Colonic mucosa (tissue), 4 donors: ENCODE measurements at regions not wholly inside any gene's neighbourhood (a gene's known extent, or its start where the extent isn't known, plus 50 kb on each side); places are given as distances from the start of the nearest gene placed in this dataset.

Experiments
- DNase-seq: peaks from one replicate; pipeline ENCODE4 v3.0.0-alpha.2; 2020
- H3K27ac ChIP-seq: fragments of 200-600 bp; one replicate; pipeline ENCODE4 v1.8.0; 2021
- H3K27me3 ChIP-seq: fragments of 200-600 bp; one replicate; pipeline ENCODE4 v1.8.0; 2021
- H3K36me3 ChIP-seq: fragments of 200-600 bp; one replicate; pipeline ENCODE4 v1.8.0; 2021
- H3K4me1 ChIP-seq: fragments of 200-600 bp; one replicate; pipeline ENCODE4 v1.8.0; 2021; ENCODE audit warnings: mild to moderate bottlenecking
- H3K4me3 ChIP-seq: fragments of 200-600 bp; one replicate; pipeline ENCODE4 v1.8.0; 2021
- H3K9ac ChIP-seq, 2 donors: one replicate each; pipeline ENCODE4 v1.7.0; 2013; ENCODE audit warnings: control low read depth in 2 of 2, low read depth in 2 of 2, low read length in 2 of 2
- H3K9me3 ChIP-seq: fragments of 200-600 bp; one replicate; pipeline ENCODE4 v1.8.0; 2021
- intact Hi-C: fragments of 100-400 bp; cut with DNase I; formaldehyde crosslinking; loops from one replicate; pipeline ENCODE4 v1.14.1; 2022
- TF ChIP-seq, protein P1 (sequence below): fragments of 200-600 bp; IDR thresholded peaks from one replicate; pipeline ENCODE4 v1.8.0; 2022; ENCODE audit warnings: antibody characterized with exemption, mild to moderate bottlenecking
- donor health status: healthy.
- donor health status: DM: no; HTN: no; CAD: no.
- donor health status: DM: no; HTN: no; CAD: no.

DNA sequence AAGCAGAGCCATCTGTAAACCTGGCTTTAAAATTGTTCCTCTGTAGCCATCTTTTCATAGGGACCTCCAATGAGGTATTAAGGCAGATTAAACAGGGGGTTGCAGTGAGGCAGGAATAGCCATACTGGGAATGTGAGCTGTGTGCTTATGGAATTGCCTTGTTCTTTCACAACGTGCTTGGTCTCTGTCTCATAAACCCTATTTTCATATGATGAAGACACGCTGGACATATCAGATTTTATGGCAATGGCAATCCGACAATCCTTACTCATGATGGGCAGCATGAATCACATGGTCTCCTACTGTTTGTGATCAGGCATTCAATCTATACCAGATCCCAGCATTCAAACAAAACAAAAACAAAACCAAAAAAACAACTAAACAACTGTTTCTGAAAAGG, 418.9 kb upstream of the NRP1 start:
- Histone ChIP-seq H3K36me3 (no peaks in the 10 kb centered on the region), H3K27ac (no peak overlapping the region), H3K9me3 (no peaks in the 10 kb centered on the region), H3K4me1 (no peaks in the 10 kb centered on the region), H3K9ac (no peak overlapping the region), H3K4me3 (no peak overlapping the region), H3K27me3 (no peaks in the 10 kb centered on the region)
- DNase-seq = no peak
- TF ChIP-seq, protein P1, sequence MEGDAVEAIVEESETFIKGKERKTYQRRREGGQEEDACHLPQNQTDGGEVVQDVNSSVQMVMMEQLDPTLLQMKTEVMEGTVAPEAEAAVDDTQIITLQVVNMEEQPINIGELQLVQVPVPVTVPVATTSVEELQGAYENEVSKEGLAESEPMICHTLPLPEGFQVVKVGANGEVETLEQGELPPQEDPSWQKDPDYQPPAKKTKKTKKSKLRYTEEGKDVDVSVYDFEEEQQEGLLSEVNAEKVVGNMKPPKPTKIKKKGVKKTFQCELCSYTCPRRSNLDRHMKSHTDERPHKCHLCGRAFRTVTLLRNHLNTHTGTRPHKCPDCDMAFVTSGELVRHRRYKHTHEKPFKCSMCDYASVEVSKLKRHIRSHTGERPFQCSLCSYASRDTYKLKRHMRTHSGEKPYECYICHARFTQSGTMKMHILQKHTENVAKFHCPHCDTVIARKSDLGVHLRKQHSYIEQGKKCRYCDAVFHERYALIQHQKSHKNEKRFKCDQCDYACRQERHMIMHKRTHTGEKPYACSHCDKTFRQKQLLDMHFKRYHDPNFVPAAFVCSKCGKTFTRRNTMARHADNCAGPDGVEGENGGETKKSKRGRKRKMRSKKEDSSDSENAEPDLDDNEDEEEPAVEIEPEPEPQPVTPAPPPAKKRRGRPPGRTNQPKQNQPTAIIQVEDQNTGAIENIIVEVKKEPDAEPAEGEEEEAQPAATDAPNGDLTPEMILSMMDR = no peak
- intact Hi-C loops = no loop called here

DNA sequence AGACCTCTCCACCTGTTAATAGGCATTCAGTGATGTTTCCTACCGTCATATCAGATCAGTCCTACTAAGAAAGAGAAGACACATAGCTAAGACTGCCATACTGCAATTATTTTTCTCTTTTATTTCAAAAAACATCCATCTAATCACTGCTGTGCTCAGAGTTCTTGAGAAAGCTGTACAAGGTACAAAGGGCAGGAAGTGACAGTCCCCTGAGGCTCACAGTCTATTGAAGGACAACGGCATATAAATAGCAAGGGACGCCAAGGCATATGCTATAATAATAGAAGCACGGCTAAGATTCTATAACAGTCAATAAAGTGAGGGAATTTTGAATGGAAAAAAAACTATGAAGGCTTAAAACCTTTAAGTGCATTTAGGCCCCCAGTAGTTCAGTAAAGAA, 415.3 kb upstream of the NRP1 start:
- DNase-seq = no peak
- Histone ChIP-seq H3K9ac (no peak overlapping the region), H3K36me3 (no peaks in the 10 kb centered on the region), H3K4me3 (no peak overlapping the region), H3K27ac (no peak overlapping the region), H3K9me3 (no peaks in the 10 kb centered on the region), H3K4me1 (no peaks in the 10 kb centered on the region), H3K27me3 (no peaks in the 10 kb centered on the region)
- TF ChIP-seq, protein P1 = no peak
- intact Hi-C loops = no loop called here

DNA sequence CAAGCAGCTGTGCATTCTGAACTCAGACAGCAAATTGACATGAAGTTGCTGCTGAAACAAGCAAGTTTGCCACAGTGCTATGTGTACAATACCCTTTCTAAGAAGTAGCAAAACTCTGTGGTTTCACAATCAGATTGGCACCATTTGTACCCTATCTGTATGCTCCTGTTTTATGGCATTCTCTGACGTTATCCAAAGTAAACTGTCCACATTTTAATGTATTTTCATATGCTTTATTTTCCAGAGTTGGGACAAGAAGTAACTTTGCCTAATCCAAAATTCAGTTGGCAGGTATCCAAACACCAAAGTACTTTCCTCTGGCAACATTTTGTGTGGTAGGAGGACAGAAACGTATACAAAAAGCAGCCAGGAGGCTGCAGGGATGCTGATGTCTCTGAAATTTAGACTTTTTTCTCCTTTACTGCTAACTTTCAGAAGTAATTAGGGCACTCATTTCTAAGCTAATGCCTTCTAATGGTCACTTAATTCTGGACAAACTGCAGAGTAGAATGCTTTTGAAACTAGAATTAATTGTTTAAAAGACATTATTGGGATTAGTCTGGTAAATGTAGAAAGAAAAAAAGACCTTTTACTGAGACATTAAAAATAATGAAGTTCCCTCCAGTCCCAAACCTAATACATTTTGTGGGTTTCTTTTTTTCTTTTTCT, 414.7 kb upstream of the NRP1 start:
- TF ChIP-seq, protein P1 = no peak
- Histone ChIP-seq H3K27ac (no peak overlapping the region), H3K4me1 (no peaks in the 10 kb centered on the region), H3K4me3 (no peak overlapping the region), H3K36me3 (no peaks in the 10 kb centered on the region), H3K9ac (no peak overlapping the region), H3K9me3 (no peaks in the 10 kb centered on the region), H3K27me3 (no peaks in the 10 kb centered on the region)
- intact Hi-C loops = no loop called here
- no peak for DNase-seq

DNA sequence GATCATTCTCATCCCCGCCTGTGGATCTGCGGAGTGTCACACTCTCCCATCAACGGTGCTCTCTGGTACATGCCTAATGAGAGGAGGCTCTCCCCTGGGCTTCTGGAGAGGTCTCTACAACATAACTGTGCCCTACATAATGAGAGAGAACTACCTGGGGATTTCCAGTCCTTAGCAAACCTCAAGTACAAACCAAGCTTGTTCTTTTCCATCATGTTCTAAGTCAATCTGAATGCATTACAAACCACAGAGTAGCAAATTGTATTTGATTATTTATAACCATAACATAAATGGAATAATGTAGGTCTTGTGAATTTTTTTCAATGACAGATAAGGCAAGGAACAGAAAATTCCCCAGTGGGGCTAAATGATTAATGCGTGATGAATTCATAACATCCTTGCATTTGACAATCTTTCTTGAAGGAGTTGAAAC, 412.4 kb upstream of the NRP1 start:
- no peak overlapping the region for H3K9ac ChIP-seq
- H3K36me3 ChIP-seq = no peaks in the 10 kb centered on the region
- H3K4me1 ChIP-seq = no peaks in the 10 kb centered on the region
- no peak overlapping the region for H3K27ac ChIP-seq
- TF ChIP-seq, protein P1 = no peak
- no peak overlapping the region for H3K4me3 ChIP-seq
- H3K27me3 ChIP-seq = no peaks in the 10 kb centered on the region
- H3K9me3 ChIP-seq = no peaks in the 10 kb centered on the region
- intact Hi-C loops = no loop called here
- no peak for DNase-seq

DNA sequence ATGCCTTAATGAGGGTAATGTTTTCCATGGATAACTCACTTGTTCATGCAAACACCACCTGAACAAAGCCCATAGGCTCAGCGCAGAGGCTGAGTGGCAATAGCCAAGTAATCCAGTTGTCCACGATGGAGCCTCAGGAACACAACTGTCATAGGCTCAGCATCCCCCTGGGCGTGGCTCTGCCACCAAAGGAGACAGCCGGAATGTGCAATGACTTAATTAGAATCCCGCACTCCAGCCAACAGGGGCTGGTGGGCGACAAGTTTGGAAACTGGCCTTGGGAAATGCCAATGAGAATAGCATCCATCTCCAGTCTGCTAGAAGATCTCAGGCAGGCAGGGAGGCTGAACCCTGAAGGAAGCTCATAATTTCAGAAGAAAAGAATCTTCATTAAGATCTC, 411.7 kb upstream of the NRP1 start:
- TF ChIP-seq, protein P1 = no peak
- no peaks in the 10 kb centered on the region for H3K36me3 ChIP-seq
- no peaks in the 10 kb centered on the region for H3K27me3 ChIP-seq
- H3K4me1 ChIP-seq = no peaks in the 10 kb centered on the region
- H3K9me3 ChIP-seq = no peaks in the 10 kb centered on the region
- no peak overlapping the region for H3K27ac ChIP-seq
- intact Hi-C loops = no loop called here
- no peak overlapping the region for H3K9ac ChIP-seq
- no peak for DNase-seq
- H3K4me3 ChIP-seq = no peak overlapping the region
